ENCODE measurements at regions not wholly inside any gene's neighbourhood (a gene's known extent, or its start where the extent isn't known, plus 50 kb on each side); places are given as distances from the start of the nearest gene placed in this dataset.

GRCh38 chr3:73955494-73956070 lies 330.8 kb upstream of the PDZRN3 start:
- Histone ChIP-seq H3K4me3 (ENCODE audit: low read depth in 2 of 2, low read length in 1 of 2) (no peak overlapping the region), H4K20me1 (ENCODE audit: insufficient read depth) (no peaks in the 10 kb centered on the region), H3K27ac (ENCODE audit: low read depth in 2 of 2, low read length in 1 of 2) (no peak overlapping the region), H2AFZ (ENCODE audit: low read depth) (no peak overlapping the region), H3K79me2 (ENCODE audit: insufficient read depth) (no peaks in the 10 kb centered on the region), H3K9ac (no peak overlapping the region), H3K9me3 (no peaks in the 10 kb centered on the region), H3K4me2 (no peak overlapping the region), H3K36me3 (replicated peaks in 1 of 2; ENCODE audit: control insufficient read depth in 1 of 2, insufficient read depth in 2 of 2, low read length in 1 of 2) (no peaks in the 10 kb centered on the region), H3F3A (replicated peaks; ENCODE audit: insufficient read depth) (no peaks in the 10 kb centered on the region), H3K4me1 (ENCODE audit: control insufficient read depth in 1 of 2, insufficient read depth in 2 of 2, low read depth in 1 of 2, low read length in 1 of 2) (no peaks in the 10 kb centered on the region), H3K27me3 (ENCODE audit: insufficient read depth) (no peaks in the 10 kb centered on the region), H3K9me2 (no peaks in the 10 kb centered on the region)
- DNase-seq: no peak
- POLR2A ChIA-PET: no interaction called here
- TF ChIP-seq NFIC (IDR thresholded peaks at IDR 0.05; ENCODE audit: borderline replicate concordance) (no peak), TEAD4 (IDR thresholded peaks at IDR 0.05; ENCODE audit: borderline replicate concordance, insufficient read depth) (no peak), RCOR1 (IDR thresholded peaks at IDR 0.05; ENCODE audit: low read length) (no peak), EP300 (IDR thresholded peaks at IDR 0.05; ENCODE audit: borderline replicate concordance in 1 of 2, low read depth in 1 of 2, low read length in 1 of 2) (no peak), ELF1 (IDR thresholded peaks at IDR 0.05) (no peak), YY1 (IDR thresholded peaks at IDR 0.05; ENCODE audit: low read depth) (no peak)
- 35% methylated on average over 2 of the region's 2 CpGs for WGBS (ENCODE audit: low lambda C conversion rate)
- CTCF ChIA-PET: no interaction called here

- no peak for TF ChIP-seq MAX (IDR thresholded peaks at IDR 0.05; ENCODE audit: low read depth)
- TF ChIP-seq MXI1 (IDR thresholded peaks at IDR 0.05; ENCODE audit: low read depth, low read length): no peak
- TF ChIP-seq RAD21 (IDR thresholded peaks at IDR 0.05; ENCODE audit: low read length): no peak
- no peak for TF ChIP-seq IRF3 (IDR thresholded peaks at IDR 0.05; ENCODE audit: low read depth, low read length)
- TF ChIP-seq MEF2A (IDR thresholded peaks at IDR 0.05; ENCODE audit: borderline replicate concordance, low read depth): no peak
- TF ChIP-seq EP300 (IDR thresholded peaks at IDR 0.05; ENCODE audit: borderline replicate concordance in 1 of 2, low read depth in 1 of 2, low read length in 1 of 2): no peak
- TF ChIP-seq FOXJ3 (CRISPR knock-in tag; IDR thresholded peaks at IDR 0.05): no peak
- TF ChIP-seq NFIC (IDR thresholded peaks at IDR 0.05; ENCODE audit: borderline replicate concordance): no peak
- no peak for TF ChIP-seq RXRA (IDR thresholded peaks at IDR 0.05; ENCODE audit: borderline replicate concordance, low read depth)
- TF ChIP-seq GABPA (IDR thresholded peaks at IDR 0.05; ENCODE audit: low read depth): no peak
- TF ChIP-seq RFX5 (IDR thresholded peaks at IDR 0.05; ENCODE audit: low read length): no peak
- no peak for TF ChIP-seq TEAD4 (IDR thresholded peaks at IDR 0.05; ENCODE audit: borderline replicate concordance, insufficient read depth)
- no peak for TF ChIP-seq CHD2 (IDR thresholded peaks at IDR 0.05; ENCODE audit: low read length, partially characterized antibody)
- no peak for TF ChIP-seq EZH2phosphoT487 (IDR thresholded peaks at IDR 0.05; ENCODE audit: borderline replicate concordance, low read depth)
- POLR2A ChIA-PET: no interaction called here
Observed at GRCh38 chr3:73954506-73954905, 329.8 kb upstream of the PDZRN3 start.

More at GRCh38 chr3:73954506-73954905, 329.8 kb upstream of the PDZRN3 start:
- no peaks in the 10 kb centered on the region for H3F3A ChIP-seq (replicated peaks; ENCODE audit: insufficient read depth)
- no peaks in the 10 kb centered on the region for H3K27me3 ChIP-seq (ENCODE audit: insufficient read depth)
- no peaks in the 10 kb centered on the region for H3K4me1 ChIP-seq (ENCODE audit: control insufficient read depth in 1 of 2, insufficient read depth in 2 of 2, low read depth in 1 of 2, low read length in 1 of 2)
- no peak for DNase-seq
- H3K27ac ChIP-seq (ENCODE audit: low read depth in 2 of 2, low read length in 1 of 2): no peak overlapping the region
- H3K36me3 ChIP-seq (replicated peaks in 1 of 2; ENCODE audit: control insufficient read depth in 1 of 2, insufficient read depth in 2 of 2, low read length in 1 of 2): no peaks in the 10 kb centered on the region
- no peaks in the 10 kb centered on the region for H3K9me3 ChIP-seq
- H3K4me2 ChIP-seq: no peak overlapping the region
- WGBS (ENCODE audit: low lambda C conversion rate): 50% methylated on average over 1 of the region's 1 CpG
- H3K9ac ChIP-seq: no peak overlapping the region
- H3K9me2 ChIP-seq: no peaks in the 10 kb centered on the region
- H3K4me3 ChIP-seq (ENCODE audit: low read depth in 2 of 2, low read length in 1 of 2): no peak overlapping the region
- H3K79me2 ChIP-seq (ENCODE audit: insufficient read depth): no peaks in the 10 kb centered on the region
- no peaks in the 10 kb centered on the region for H4K20me1 ChIP-seq (ENCODE audit: insufficient read depth)
- H2AFZ ChIP-seq (ENCODE audit: low read depth): no peak overlapping the region
- CTCF ChIA-PET: no interaction called here
